ENCODE measurements at regions not wholly inside any gene's neighbourhood (a gene's known extent, or its start where the extent isn't known, plus 50 kb on each side); places are given as distances from the start of the nearest gene placed in this dataset.
A peak's percentile ranks its signal among the peaks of the same experiment; 100 is the strongest.
"Not testable (repeated sequence)": the region's sequence is repeated elsewhere in the genome, so short reads cannot be mapped to it uniquely, and the experiment has no call there.

- DNase-seq, result no peak
Measured at GRCh38 chr3:77707281-77707680, 667.4 kb downstream of the ROBO2 start.

GRCh38 chr3:77709155-77709554 is 669.3 kb downstream of the ROBO2 start:
- no peak for DNase-seq

- no peak for DNase-seq
Measured at GRCh38 chr3:77718311-77718710, 678.4 kb downstream of the ROBO2 start.

GRCh38 chr3:77720460-77720971 is 680.6 kb downstream of the ROBO2 start:
- DNase-seq, result no peak

- no peak for DNase-seq
Measured at GRCh38 chr3:77726517-77726916, 686.6 kb downstream of the ROBO2 start.

GRCh38 chr3:77746048-77746447 is 706.1 kb downstream of the ROBO2 start:
- no peak for DNase-seq

GRCh38 chr3:77746892-77747291 is 707.0 kb downstream of the ROBO2 start:
- no peak for DNase-seq

GRCh38 chr3:77756397-77756975 is 716.6 kb downstream of the ROBO2 start:
- not testable (repeated sequence) for DNase-seq

GRCh38 chr3:77772459-77772858 is 732.6 kb downstream of the ROBO2 start:
- DNase-seq, result no peak

- DNase-seq, result no peak
Measured at GRCh38 chr3:77773084-77773483, 733.2 kb downstream of the ROBO2 start.

GRCh38 chr3:77780278-77780996 is 740.5 kb downstream of the ROBO2 start:
- DNase-seq, result no peak

GRCh38 chr3:77786216-77786615 is 746.3 kb downstream of the ROBO2 start:
- no peak for DNase-seq

GRCh38 chr3:77795013-77795412 is 755.1 kb downstream of the ROBO2 start:
- peak; percentile 71 for DNase-seq

GRCh38 chr3:77799278-77799677 is 759.4 kb downstream of the ROBO2 start:
- DNase-seq, result no peak

GRCh38 chr3:77800893-77801292 is 761.0 kb downstream of the ROBO2 start:
- no peak for DNase-seq

- no peak for DNase-seq
Measured at GRCh38 chr3:77807312-77807711, 767.4 kb downstream of the ROBO2 start.

GRCh38 chr3:77814845-77815244 is 774.9 kb downstream of the ROBO2 start:
- DNase-seq, result no peak

GRCh38 chr3:77815467-77815866 is 775.6 kb downstream of the ROBO2 start:
- no peak for DNase-seq

GRCh38 chr3:77816366-77816765 is 776.5 kb downstream of the ROBO2 start:
- no peak for DNase-seq

- DNase-seq, result no peak
Measured at GRCh38 chr3:77825001-77825827, 785.3 kb downstream of the ROBO2 start.

- DNase-seq, result no peak
Measured at GRCh38 chr3:77835921-77836320, 796.0 kb downstream of the ROBO2 start.

GRCh38 chr3:77837456-77838025 is 797.6 kb downstream of the ROBO2 start:
- no peak for DNase-seq

GRCh38 chr3:77859156-77859555 is 819.3 kb downstream of the ROBO2 start:
- DNase-seq, result no peak

Data from NCI-H1105 (cell line).